Osteoblast (primary cell): ENCODE measurements at regions not wholly inside any gene's neighbourhood (a gene's known extent, or its start where the extent isn't known, plus 50 kb on each side); places are given as distances from the start of the nearest gene placed in this dataset.
A peak's percentile ranks its signal among the peaks of the same experiment; 100 is the strongest.

Experiments used
- DNase-seq: peaks from one replicate; pipeline ENCODE4 v3.0.0; 2011; ENCODE audit warnings: low spot score, mixed read lengths; ENCODE audit not compliant: insufficient read length; ENCODE audit errors: missing footprints
- H2AFZ ChIP-seq: 2 replicates; pipeline ENCODE4 v1.6.0; 2011; ENCODE audit warnings: mild to moderate bottlenecking, low read length
- H3K27ac ChIP-seq: 2 replicates; pipeline ENCODE4 v1.5.1; 2011; ENCODE audit warnings: mild to moderate bottlenecking, low read depth, low read length, moderate library complexity
- H3K27me3 ChIP-seq: 2 replicates; pipeline ENCODE4 v1.6.0; 2012; ENCODE audit warnings: mild to moderate bottlenecking, control low read depth, inconsistent platforms, low read length, moderate library complexity; ENCODE audit not compliant: insufficient read depth
- H3K36me3 ChIP-seq: 2 replicates; pipeline ENCODE4 v1.5.1; 2011; ENCODE audit warnings: mild to moderate bottlenecking, low read length, control low read depth, moderate library complexity; ENCODE audit not compliant: insufficient read depth
- H3K4me1 ChIP-seq: 2 replicates; pipeline ENCODE4 v1.5.1; 2011; ENCODE audit warnings: mild to moderate bottlenecking, low read length, control low read depth, moderate library complexity; ENCODE audit not compliant: insufficient read depth
- H3K4me2 ChIP-seq: 2 replicates; pipeline ENCODE4 v1.6.0; 2011; ENCODE audit warnings: mild to moderate bottlenecking, low read length; ENCODE audit not compliant: insufficient read depth
- H3K4me3 ChIP-seq: fragments of 200-600 bp; sonication (generic); 3 replicates; pipeline ENCODE4 v1.5.1; 2012; ENCODE audit warnings: mild to moderate bottlenecking, low read length, inconsistent platforms; ENCODE audit not compliant: insufficient read depth
- H3K79me2 ChIP-seq: 2 replicates; pipeline ENCODE4 v1.6.0; 2012; ENCODE audit warnings: mild to moderate bottlenecking, low read length, control low read depth, inconsistent platforms; ENCODE audit not compliant: insufficient read depth
- H3K9me3 ChIP-seq: 2 replicates; pipeline ENCODE4 v1.5.1; 2011; ENCODE audit warnings: low read depth, low read length, control low read depth
- H4K20me1 ChIP-seq: 2 replicates; pipeline ENCODE4 v1.6.0; 2012; ENCODE audit warnings: mild to moderate bottlenecking, low read length, control low read depth; ENCODE audit not compliant: insufficient read depth
- CTCF ChIP-seq: IDR thresholded peaks from 2 replicates; pipeline ENCODE4 v1.5.1; 2011; ENCODE audit warnings: mild to moderate bottlenecking, low read depth, low read length, moderate library complexity; ENCODE audit errors: extremely low read depth

- no peak for TF ChIP-seq CTCF
- Histone ChIP-seq H3K4me2 (no peak overlapping the region), H3K36me3 (no peaks in the 10 kb centered on the region), H2AFZ (no peak overlapping the region), H3K79me2 (no peaks in the 10 kb centered on the region), H3K9me3 (no peaks in the 10 kb centered on the region), H3K4me3 (no peak overlapping the region), H3K27me3 (peaks cover 6% of the 10 kb centered on the region), H3K27ac (no peak overlapping the region), H4K20me1 (no peaks in the 10 kb centered on the region), H3K4me1 (no peaks in the 10 kb centered on the region)
- peak; percentile 70 for DNase-seq
Observed at GRCh38 chr10:28375399-28376354, 72.8 kb upstream of the MPP7 start.

- no peak for DNase-seq
- no peak overlapping the region for H2AFZ ChIP-seq
- no peaks in the 10 kb centered on the region for H4K20me1 ChIP-seq
- no peaks in the 10 kb centered on the region for H3K36me3 ChIP-seq
- H3K4me2 ChIP-seq, result no peak overlapping the region
- TF ChIP-seq CTCF, result no peak
- no peak overlapping the region for H3K27ac ChIP-seq
- no peak overlapping the region for H3K4me3 ChIP-seq
- H3K4me1 ChIP-seq, result no peaks in the 10 kb centered on the region
- H3K79me2 ChIP-seq, result no peaks in the 10 kb centered on the region
- peaks cover 12% of the 10 kb centered on the region for H3K27me3 ChIP-seq
- H3K9me3 ChIP-seq, result no peaks in the 10 kb centered on the region
Observed at GRCh38 chr10:28378986-28379585, 76.2 kb upstream of the MPP7 start.

- no peak overlapping the region for H3K27ac ChIP-seq
- H3K4me1 ChIP-seq, result no peaks in the 10 kb centered on the region
- DNase-seq, result no peak
- peaks cover 29% of the 10 kb centered on the region for H3K27me3 ChIP-seq
- H3K9me3 ChIP-seq, result no peaks in the 10 kb centered on the region
- H4K20me1 ChIP-seq, result no peaks in the 10 kb centered on the region
- H3K79me2 ChIP-seq, result no peaks in the 10 kb centered on the region
- no peaks in the 10 kb centered on the region for H3K36me3 ChIP-seq
- no peak for TF ChIP-seq CTCF
- no peak overlapping the region for H3K4me3 ChIP-seq
- H2AFZ ChIP-seq, result no peak overlapping the region
- no peak overlapping the region for H3K4me2 ChIP-seq
Observed at GRCh38 chr10:28381466-28381865, 78.6 kb upstream of the MPP7 start.

- H3K9me3 ChIP-seq, result no peaks in the 10 kb centered on the region
- H3K27me3 ChIP-seq, result peaks cover 33% of the 10 kb centered on the region
- no peak overlapping the region for H2AFZ ChIP-seq
- H3K4me2 ChIP-seq, result no peak overlapping the region
- no peaks in the 10 kb centered on the region for H4K20me1 ChIP-seq
- no peak overlapping the region for H3K4me3 ChIP-seq
- no peaks in the 10 kb centered on the region for H3K4me1 ChIP-seq
- H3K79me2 ChIP-seq, result no peaks in the 10 kb centered on the region
- peak; percentile 85 for DNase-seq
- H3K36me3 ChIP-seq, result no peaks in the 10 kb centered on the region
- peak; percentile 97 for TF ChIP-seq CTCF
- no peak overlapping the region for H3K27ac ChIP-seq
Observed at GRCh38 chr10:28381903-28382347, 79.1 kb upstream of the MPP7 start.
